ENCODE measurements at regions not wholly inside any gene's neighbourhood (a gene's known extent, or its start where the extent isn't known, plus 50 kb on each side); places are given as distances from the start of the nearest gene placed in this dataset.

GRCh38 chr2:173419506-173419905, 64.8 kb downstream of the CDCA7 start:
- no peak for DNase-seq (ENCODE audit: low read depth)

DNA sequence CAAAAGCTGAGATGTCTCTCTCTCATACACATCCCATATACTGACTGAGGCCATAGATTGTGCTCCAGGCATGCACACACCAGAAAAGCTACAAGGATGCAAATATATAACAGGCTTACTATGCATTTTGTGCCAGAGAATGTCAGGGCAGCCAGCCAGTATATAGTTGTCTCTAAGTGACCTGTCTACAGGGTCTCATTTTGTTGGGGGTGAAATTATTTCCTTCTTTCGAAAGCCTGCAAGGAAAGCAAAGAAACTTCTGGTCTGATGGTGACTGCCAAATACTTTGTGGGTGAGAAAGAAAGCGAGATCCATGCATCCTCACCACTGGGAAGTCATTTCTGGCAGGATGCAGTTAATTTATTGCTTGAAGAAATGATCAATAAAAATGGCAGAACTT, 70.2 kb downstream of the CDCA7 start:
- DNase-seq (ENCODE audit: low read depth) = no peak

DNA sequence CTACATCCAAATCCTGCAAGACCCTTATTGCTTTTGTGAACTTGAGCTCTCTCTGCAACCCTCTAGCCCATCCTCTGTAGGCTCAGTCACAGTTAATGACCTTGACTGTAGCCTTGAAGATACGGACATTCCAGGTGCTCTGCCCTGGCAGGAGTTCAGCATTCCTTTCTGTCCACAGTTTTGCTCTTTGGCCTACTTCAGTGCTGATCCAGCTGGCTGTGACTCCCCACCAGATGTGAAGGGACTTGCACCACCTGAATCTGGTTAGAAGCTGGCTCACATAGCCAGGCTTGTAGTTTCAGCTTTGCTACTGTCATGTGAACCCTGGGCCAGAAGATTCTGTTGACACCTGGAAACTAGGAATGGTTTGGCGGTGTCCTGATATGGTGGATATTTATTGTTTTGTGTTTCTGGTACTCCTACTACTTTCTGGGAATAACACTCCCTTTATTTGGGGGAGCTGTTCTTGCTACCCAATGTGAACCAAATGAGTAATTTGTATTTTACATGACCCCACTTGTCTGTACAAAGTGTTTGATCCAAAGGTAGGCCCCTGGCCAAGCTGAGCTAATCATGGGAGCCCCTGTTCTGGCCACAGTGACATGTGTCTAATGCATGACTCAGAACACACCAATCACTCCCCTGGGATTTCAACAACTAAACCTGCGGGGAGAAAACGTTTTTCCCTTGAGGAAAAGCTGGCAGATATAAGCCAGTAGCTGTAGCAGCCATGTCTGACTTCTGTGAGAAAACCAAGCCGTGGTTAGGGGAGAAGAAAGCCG, 73.4 kb downstream of the CDCA7 start:
- no peak for DNase-seq (ENCODE audit: low read depth)

DNA sequence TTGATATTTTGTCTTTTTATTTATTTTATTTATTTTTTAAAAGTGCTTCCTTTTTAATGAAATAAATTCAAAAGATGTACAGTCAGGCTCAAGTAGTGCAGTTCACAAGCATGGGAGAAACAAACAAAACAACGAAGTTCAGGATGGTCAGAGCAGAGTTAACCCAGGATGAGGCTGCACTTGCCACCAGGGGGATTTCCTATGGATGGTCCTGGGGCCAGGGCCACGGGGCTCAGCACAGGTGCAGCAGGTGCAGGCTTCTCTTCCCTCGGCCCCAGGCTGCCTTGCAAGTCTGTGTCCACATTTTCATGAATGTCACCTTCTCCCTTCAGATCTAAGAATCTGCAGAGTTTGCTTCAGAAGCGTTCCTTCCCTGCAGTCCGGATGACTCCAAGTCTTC, 76.5 kb downstream of the CDCA7 start:
- DNase-seq (ENCODE audit: low read depth) = no peak

GRCh38 chr2:173432049-173432754, 77.5 kb downstream of the CDCA7 start:
- no peak for DNase-seq (ENCODE audit: low read depth)

GRCh38 chr2:173434762-173435569, 80.3 kb downstream of the CDCA7 start:
- no peak for DNase-seq (ENCODE audit: low read depth)

- no peak for DNase-seq (ENCODE audit: low read depth)
These were observed 80.9 kb downstream of the CDCA7 start for GRCh38 chr2:173435574-173435973.

DNA sequence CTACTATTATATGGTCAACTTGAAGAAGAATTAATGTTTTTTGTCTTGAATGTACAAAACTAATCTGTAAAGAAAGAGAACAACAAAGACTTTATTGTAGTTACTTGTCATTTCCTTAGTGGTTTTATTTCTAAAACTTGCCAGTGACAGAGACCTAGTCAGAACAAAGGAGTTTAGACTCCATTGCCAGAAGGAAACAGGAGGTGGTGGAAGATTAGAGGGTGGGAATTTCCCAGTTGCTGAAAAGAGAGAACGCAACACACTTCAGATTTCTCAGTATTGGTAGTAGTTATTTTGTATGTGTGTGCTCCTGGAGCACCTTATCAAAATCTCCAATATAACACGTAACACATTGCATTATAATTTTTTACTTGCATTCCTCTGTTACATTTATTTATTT, 81.4 kb downstream of the CDCA7 start:
- no peak for DNase-seq (ENCODE audit: low read depth)

DNA sequence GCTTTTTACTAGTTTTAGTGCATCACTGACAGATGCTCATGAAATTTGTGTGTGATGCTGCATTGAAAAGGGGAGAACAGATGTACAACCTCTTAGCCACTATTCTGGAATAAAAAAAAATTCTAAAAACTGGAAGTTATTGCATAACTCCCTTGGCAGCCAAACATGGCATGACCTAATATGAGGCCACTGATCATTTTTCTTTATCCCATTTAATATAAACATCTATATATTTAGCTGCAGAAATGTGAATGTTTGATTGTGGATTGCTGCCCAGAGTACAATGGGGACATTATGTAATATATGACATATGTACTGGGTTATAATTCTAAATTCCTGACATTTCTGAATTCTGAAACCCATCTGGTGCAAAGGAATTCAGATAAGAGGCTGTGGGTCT, 86.5 kb downstream of the CDCA7 start:
- DNase-seq (ENCODE audit: low read depth) = no peak

- no peak for DNase-seq (ENCODE audit: low read depth)
These were observed 87.9 kb downstream of the CDCA7 start for GRCh38 chr2:173442542-173442941.

- DNase-seq (ENCODE audit: low read depth) = no peak
These were observed 92.0 kb downstream of the CDCA7 start for GRCh38 chr2:173446722-173447121.

GRCh38 chr2:173448938-173449471, 94.3 kb downstream of the CDCA7 start:
- DNase-seq (ENCODE audit: low read depth) = peak; percentile 20

- DNase-seq (ENCODE audit: low read depth) = no peak
These were observed 96.4 kb downstream of the CDCA7 start for GRCh38 chr2:173451118-173451517.

DNA sequence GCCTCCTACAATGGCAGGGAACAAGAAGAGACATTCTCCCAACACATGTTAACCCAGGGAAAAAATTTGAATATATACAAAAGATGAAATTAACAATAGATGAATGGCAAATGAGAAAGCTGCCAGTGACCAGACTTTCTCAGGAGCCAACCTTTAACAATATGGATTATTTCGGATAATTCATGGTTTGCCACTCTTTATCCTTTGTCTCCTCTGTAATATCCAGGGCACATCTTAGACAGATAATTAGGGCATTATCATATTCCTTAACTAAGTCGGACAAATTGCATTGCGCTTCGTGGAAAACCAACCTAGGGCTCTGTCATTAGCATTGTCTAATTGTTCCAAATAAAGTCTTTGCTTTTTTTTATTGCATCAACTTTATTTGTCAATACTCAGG, 97.3 kb downstream of the CDCA7 start:
- DNase-seq (ENCODE audit: low read depth) = no peak

DNA sequence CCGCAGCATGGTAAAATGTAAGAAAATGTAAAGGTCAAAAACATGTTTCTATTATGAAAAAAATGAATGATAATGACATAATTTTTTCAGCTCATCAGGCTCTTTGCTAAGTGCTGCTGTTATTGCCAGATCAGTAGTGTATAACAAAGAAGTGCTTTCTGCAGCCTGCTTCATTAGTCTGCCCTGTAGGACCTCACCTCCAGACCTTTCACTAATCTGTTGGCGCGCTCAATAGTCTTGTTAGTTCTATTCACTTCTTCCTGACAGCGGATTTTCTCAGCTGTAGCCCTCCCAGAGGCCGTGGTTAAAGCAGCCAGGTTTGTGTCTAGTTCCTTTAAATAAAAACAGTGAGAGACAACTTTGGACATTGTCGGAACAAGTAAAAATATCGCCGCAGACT, 97.7 kb downstream of the CDCA7 start:
- no peak for DNase-seq (ENCODE audit: low read depth)

GRCh38 chr2:173456960-173457359, 102.3 kb downstream of the CDCA7 start:
- no peak for DNase-seq (ENCODE audit: low read depth)

DNA sequence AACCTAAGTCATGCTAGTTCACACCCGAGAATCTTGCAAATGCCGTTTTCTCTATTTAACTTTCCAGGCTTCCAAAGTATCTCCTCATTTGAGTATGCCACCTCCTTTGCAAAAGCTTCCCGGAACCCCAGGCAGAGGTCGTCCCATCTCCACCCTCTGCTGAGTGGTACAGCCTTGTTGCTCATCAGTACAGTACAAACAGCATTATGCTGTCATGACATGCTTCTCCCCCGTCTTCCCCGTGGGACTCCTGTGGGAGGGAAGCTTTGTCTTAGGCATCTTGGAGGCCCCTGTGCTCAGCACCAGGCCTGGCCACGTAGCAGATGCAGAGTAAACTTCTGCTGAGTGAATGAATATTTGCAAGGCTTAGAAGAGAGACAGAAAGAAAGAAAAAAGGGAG, 102.7 kb downstream of the CDCA7 start:
- DNase-seq (ENCODE audit: low read depth) = no peak

GRCh38 chr2:173458991-173459780, 104.5 kb downstream of the CDCA7 start:
- no peak for DNase-seq (ENCODE audit: low read depth)

DNA sequence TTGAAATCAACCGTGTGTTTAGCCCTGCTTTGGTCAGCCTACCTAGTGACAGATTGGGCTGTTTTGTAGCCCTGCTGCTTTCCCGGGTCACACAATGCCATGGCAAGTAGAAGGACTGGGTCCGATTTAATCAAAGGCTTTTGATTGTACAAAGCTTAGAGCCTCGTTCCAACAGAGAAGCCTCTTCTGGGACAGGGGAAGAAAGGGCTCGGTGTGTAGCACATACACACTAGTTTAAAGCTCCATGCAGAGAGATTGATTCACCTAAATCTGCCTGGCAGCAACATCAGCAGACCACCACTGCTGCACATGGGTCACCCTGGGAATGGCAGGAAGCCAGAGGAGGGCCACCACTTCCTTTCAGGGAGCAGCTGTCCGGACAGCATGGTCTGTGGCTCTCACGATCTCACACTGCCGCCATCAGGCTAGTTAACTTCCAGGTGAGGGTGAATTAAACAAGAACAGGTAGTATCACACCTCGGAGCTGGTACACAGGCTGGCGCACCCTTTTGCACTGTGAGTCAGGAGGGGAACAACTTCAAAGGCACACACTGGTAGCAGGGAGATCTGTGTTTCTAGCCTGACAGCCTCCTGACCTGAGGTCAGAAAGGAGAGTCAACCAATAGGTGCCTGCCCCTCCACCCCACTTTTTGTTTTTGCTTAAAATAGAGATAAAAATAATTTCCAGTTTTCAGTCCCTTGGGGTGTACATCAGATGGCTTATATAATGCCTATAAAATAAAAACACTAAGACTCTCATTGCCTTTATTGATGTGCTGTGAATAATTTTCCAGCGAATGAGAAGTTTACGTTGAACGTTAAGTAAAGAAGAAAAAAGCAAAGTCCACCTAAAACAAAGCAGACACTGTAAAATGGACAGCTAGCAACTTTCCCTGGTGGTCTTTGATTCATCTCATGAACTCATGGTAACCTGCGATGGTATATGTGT, 108.5 kb downstream of the CDCA7 start:
- DNase-seq (ENCODE audit: low read depth) = no peak

GRCh38 chr2:173463846-173464245, 109.2 kb downstream of the CDCA7 start:
- no peak for DNase-seq (ENCODE audit: low read depth)

GRCh38 chr2:173467751-173468150, 113.1 kb downstream of the CDCA7 start:
- DNase-seq (ENCODE audit: low read depth) = no peak
